IMR-90 (cell line): ENCODE measurements at regions not wholly inside any gene's neighbourhood (a gene's known extent, or its start where the extent isn't known, plus 50 kb on each side); places are given as distances from the start of the nearest gene placed in this dataset.

Source experiments
- BHLHE40 ChIP-seq: fragments of 150-350 bp; IDR thresholded peaks from 2 replicates; pipeline ENCODE4 v1.6.1; 2016; ENCODE audit warnings: mild to moderate bottlenecking, low read depth, low read length
- CEBPB ChIP-seq: IDR thresholded peaks from 2 replicates; pipeline ENCODE4 v1.6.1; 2012; ENCODE audit warnings: low read depth, low read length, improper control_type of control experiment
- CHD1 ChIP-seq: IDR thresholded peaks from 2 replicates; pipeline ENCODE4 v1.6.1; 2012; ENCODE audit warnings: low read depth, low read length, improper control_type of control experiment
- CTCF ChIP-seq: conservative IDR thresholded peaks from 2 replicates; pipeline ENCODE4 v1.5.1; 2012; ENCODE audit warnings: mild to moderate bottlenecking, low read depth, low read length, improper control_type of control experiment
- ELK1 ChIP-seq: fragments of 150-350 bp; IDR thresholded peaks from 2 replicates; pipeline ENCODE4 v1.6.1; 2016; ENCODE audit warnings: low read depth, mild to moderate bottlenecking, low read length, moderate library complexity, borderline replicate concordance
- MAZ ChIP-seq: IDR thresholded peaks from 2 replicates; pipeline ENCODE4 v1.6.1; 2012; ENCODE audit warnings: low read depth, mild to moderate bottlenecking, low read length, improper control_type of control experiment, moderate library complexity, borderline replicate concordance
- POLR2A ChIP-seq: IDR thresholded peaks from 2 replicates; pipeline ENCODE4 v1.6.1; 2012; ENCODE audit warnings: mild to moderate bottlenecking, low read depth, low read length
- RAD21 ChIP-seq: IDR thresholded peaks from 2 replicates; pipeline ENCODE4 v1.6.1; 2012; ENCODE audit warnings: low read length, improper control_type of control experiment
- RCOR1 ChIP-seq: IDR thresholded peaks from 2 replicates; pipeline ENCODE4 v1.6.1; 2012; ENCODE audit warnings: mild to moderate bottlenecking, low read length, improper control_type of control experiment; ENCODE audit not compliant: insufficient replicate concordance
- RFX5 ChIP-seq: IDR thresholded peaks from 2 replicates; pipeline ENCODE4 v1.8.0; 2012; ENCODE audit warnings: low read depth, mild to moderate bottlenecking, low read length, moderate library complexity
- SMC3 ChIP-seq: fragments of 150-350 bp; IDR thresholded peaks from 2 replicates; pipeline ENCODE4 v1.6.1; 2016; ENCODE audit warnings: low read depth, mild to moderate bottlenecking, antibody characterized with exemption, low read length, moderate library complexity
- TF ChIP-seq, protein P1 (sequence below): fragments of 150-350 bp; IDR thresholded peaks from 2 replicates; pipeline ENCODE4 v1.6.1; 2017; ENCODE audit warnings: mild to moderate bottlenecking, antibody characterized with exemption, low read length, low read depth

GRCh38 chr4:124455671-124456070 is 256.9 kb downstream of the ANKRD50 start:
- no peak for TF ChIP-seq CTCF
- TF ChIP-seq CEBPB: no peak
- TF ChIP-seq RAD21: no peak
- no peak for TF ChIP-seq SMC3
- no peak for TF ChIP-seq CHD1
- no peak for TF ChIP-seq RFX5
- TF ChIP-seq POLR2A: no peak
- TF ChIP-seq, protein P1, sequence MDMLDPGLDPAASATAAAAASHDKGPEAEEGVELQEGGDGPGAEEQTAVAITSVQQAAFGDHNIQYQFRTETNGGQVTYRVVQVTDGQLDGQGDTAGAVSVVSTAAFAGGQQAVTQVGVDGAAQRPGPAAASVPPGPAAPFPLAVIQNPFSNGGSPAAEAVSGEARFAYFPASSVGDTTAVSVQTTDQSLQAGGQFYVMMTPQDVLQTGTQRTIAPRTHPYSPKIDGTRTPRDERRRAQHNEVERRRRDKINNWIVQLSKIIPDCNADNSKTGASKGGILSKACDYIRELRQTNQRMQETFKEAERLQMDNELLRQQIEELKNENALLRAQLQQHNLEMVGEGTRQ: no peak
- no peak for TF ChIP-seq ELK1
- no peak for TF ChIP-seq BHLHE40
- no peak for TF ChIP-seq MAZ
- no peak for TF ChIP-seq RCOR1
